Neural cell (in vitro differentiated cells): ENCODE measurements at regions not wholly inside any gene's neighbourhood (a gene's known extent, or its start where the extent isn't known, plus 50 kb on each side); places are given as distances from the start of the nearest gene placed in this dataset.

Experiments used
- H2AFZ ChIP-seq: fragments of 200-600, 300-800 bp; sonication (generic), shearing (Covaris generic); 2 replicates; pipeline ENCODE4 v1.6.0; 2014; ENCODE audit warnings: low read depth, mild to moderate bottlenecking, antibody characterized with exemption, low read length, moderate library complexity
- H3F3A ChIP-seq: fragments of 200-600 bp; shearing (Covaris generic); 2 replicates; pipeline ENCODE4 v1.6.1; 2016; ENCODE audit warnings: mild to moderate bottlenecking, moderate library complexity, mixed read lengths, antibody characterized with exemption, low read length; ENCODE audit not compliant: insufficient read depth, poor library complexity, severe bottlenecking
- H3K27ac ChIP-seq: fragments of 200-600, 300-800 bp; sonication (generic), shearing (Covaris generic); 2 replicates; pipeline ENCODE4 v1.5.1; 2014; ENCODE audit warnings: mild to moderate bottlenecking, low read length, moderate library complexity
- H3K27me3 ChIP-seq: fragments of 300-800, 200-600 bp; sonication (generic), shearing (Covaris generic); 2 replicates; pipeline ENCODE4 v1.6.0; 2014; ENCODE audit warnings: mild to moderate bottlenecking, low read depth, low read length, moderate library complexity; ENCODE audit not compliant: insufficient read depth
- H3K36me3 ChIP-seq: fragments of 300-800, 200-600 bp; sonication (generic), shearing (Covaris generic); 2 replicates; pipeline ENCODE4 v1.5.1; 2014; ENCODE audit warnings: mild to moderate bottlenecking, antibody characterized with exemption, low read length, moderate library complexity; ENCODE audit not compliant: insufficient read depth
- H3K4me2 ChIP-seq: fragments of 300-800, 200-600 bp; sonication (generic), shearing (Covaris generic); 2 replicates; pipeline ENCODE4 v1.6.0; 2014; ENCODE audit warnings: mild to moderate bottlenecking, low read length
- H3K4me3 ChIP-seq: fragments of 300-800, 200-600 bp; sonication (generic), shearing (Covaris generic); 2 replicates; pipeline ENCODE4 v1.5.1; 2014; ENCODE audit warnings: mild to moderate bottlenecking, low read length, moderate library complexity
- H3K79me2 ChIP-seq: fragments of 200-600 bp; shearing (Covaris generic); replicated peaks from 2 replicates; pipeline ENCODE4 v1.6.0; 2014; ENCODE audit warnings: mild to moderate bottlenecking, low read length, moderate library complexity; ENCODE audit not compliant: insufficient read depth
- H3K9ac ChIP-seq: fragments of 300-800, 200-600 bp; sonication (generic), shearing (Covaris generic); 2 replicates; pipeline ENCODE4 v1.6.1; 2016; ENCODE audit warnings: mild to moderate bottlenecking, low read length, mixed read lengths
- H3K9me2 ChIP-seq: fragments of 200-600 bp; shearing (Covaris generic); 2 replicates; pipeline ENCODE4 v1.6.1; 2016; ENCODE audit warnings: mild to moderate bottlenecking, low read length, mixed read lengths; ENCODE audit not compliant: insufficient read depth
- H3K9me3 ChIP-seq: fragments of 200-600, 300-800 bp; sonication (generic), shearing (Covaris generic); 2 replicates; pipeline ENCODE4 v1.6.1; 2016; ENCODE audit warnings: mild to moderate bottlenecking, mixed run types, low read length, moderate library complexity, mixed read lengths
- H4K20me1 ChIP-seq: fragments of 200-600 bp; shearing (Covaris generic); 2 replicates; pipeline ENCODE4 v1.6.1; 2016; ENCODE audit warnings: mild to moderate bottlenecking, mixed run types; ENCODE audit not compliant: insufficient read depth
- EP300 ChIP-seq: fragments of 450-650 bp; conservative IDR thresholded peaks from 2 replicates; pipeline ENCODE4 v1.6.1; 2014; ENCODE audit warnings: antibody characterized with exemption, mild to moderate bottlenecking, moderate library complexity; ENCODE audit not compliant: poor library complexity, severe bottlenecking
- EZH2 ChIP-seq: fragments of 200-600, 300-800 bp; shearing (Covaris generic), sonication (generic); IDR thresholded peaks from 2 replicates; pipeline ENCODE4 v1.6.1; 2014; ENCODE audit warnings: antibody characterized with exemption, low read length, borderline replicate concordance, mild to moderate bottlenecking; ENCODE audit not compliant: insufficient read depth, poor library complexity, severe bottlenecking
- MXI1 ChIP-seq: fragments of 450-650 bp; conservative IDR thresholded peaks from 2 replicates; pipeline ENCODE4 v1.6.1; 2014; ENCODE audit warnings: antibody characterized with exemption, mild to moderate bottlenecking; ENCODE audit not compliant: poor library complexity, severe bottlenecking
- POLR2AphosphoS5 ChIP-seq: IDR thresholded peaks from 2 replicates; pipeline ENCODE4 v1.6.1; 2012
- RAD21 ChIP-seq: fragments of 450-650 bp; conservative IDR thresholded peaks from 2 replicates; pipeline ENCODE4 v1.6.1; 2014; ENCODE audit warnings: antibody characterized with exemption, mild to moderate bottlenecking, moderate library complexity
- SMC3 ChIP-seq: fragments of 450-650 bp; conservative IDR thresholded peaks from 2 replicates; pipeline ENCODE4 v1.6.1; 2014; ENCODE audit warnings: antibody characterized with exemption, mild to moderate bottlenecking, moderate library complexity; ENCODE audit not compliant: poor library complexity
- TAF1 ChIP-seq: IDR thresholded peaks from 2 replicates; pipeline ENCODE4 v1.6.1; 2012; ENCODE audit warnings: low read depth
- TF ChIP-seq, protein P1 (sequence below): IDR thresholded peaks from 2 replicates; pipeline ENCODE4 v1.6.1; 2012; ENCODE audit warnings: borderline replicate concordance
- TF ChIP-seq, protein P2 (sequence below): fragments of 450-650 bp; IDR thresholded peaks from 2 replicates; pipeline ENCODE4 v1.5.1; 2014; ENCODE audit warnings: antibody characterized with exemption, mild to moderate bottlenecking, moderate library complexity; ENCODE audit not compliant: poor library complexity, severe bottlenecking

- Histone ChIP-seq H3K9me3 (no peaks in the 10 kb centered on the region), H4K20me1 (no peaks in the 10 kb centered on the region), H3K4me2 (no peak overlapping the region), H3K36me3 (no peaks in the 10 kb centered on the region), H3K9ac (no peak overlapping the region), H3K27ac (no peak overlapping the region), H3K79me2 (no peaks in the 10 kb centered on the region), H3K4me3 (no peak overlapping the region), H3K27me3 (no peaks in the 10 kb centered on the region), H2AFZ (no peak overlapping the region), H3F3A (no peaks in the 10 kb centered on the region), H3K9me2 (no peaks in the 10 kb centered on the region)
- TF ChIP-seq TAF1 (no peak), EP300 (no peak), MXI1 (no peak), POLR2AphosphoS5 (no peak), SMC3 (no peak)
Observed at GRCh38 chr16:86827521-86827920, 249.2 kb downstream of the FOXL1 start.

DNA sequence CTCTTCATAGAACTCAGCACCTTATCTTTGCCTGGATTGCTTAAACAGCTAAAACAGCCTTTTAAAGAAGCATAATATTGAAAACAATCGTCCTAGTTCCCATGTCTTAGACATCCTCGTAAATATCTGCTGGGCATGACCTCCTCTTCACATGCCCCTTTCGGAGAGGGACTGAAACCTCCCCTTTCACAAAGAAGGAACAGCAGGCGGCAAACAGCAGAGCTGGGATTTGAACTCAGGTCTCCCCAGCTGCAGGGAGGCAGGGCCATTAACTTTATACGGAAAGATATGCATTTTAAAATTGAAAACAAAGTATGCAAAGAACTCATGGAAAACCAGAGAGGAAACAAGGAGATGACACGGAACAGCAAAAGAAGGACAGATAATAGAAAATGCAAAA is 249.9 kb downstream of the FOXL1 start:
- Histone ChIP-seq H3K9me2 (no peaks in the 10 kb centered on the region), H3K36me3 (no peaks in the 10 kb centered on the region), H3K79me2 (no peaks in the 10 kb centered on the region), H3K27me3 (no peaks in the 10 kb centered on the region), H3K9ac (no peak overlapping the region), H4K20me1 (no peaks in the 10 kb centered on the region), H3K9me3 (no peaks in the 10 kb centered on the region), H3F3A (no peaks in the 10 kb centered on the region), H3K4me2 (no peak overlapping the region), H3K27ac (no peak overlapping the region), H3K4me3 (no peak overlapping the region), H2AFZ (no peak overlapping the region)
- TF ChIP-seq EP300 (no peak), EZH2 (no peak), TAF1 (no peak), POLR2AphosphoS5 (no peak), SMC3 (no peak), MXI1 (no peak), RAD21 (no peak)
- TF ChIP-seq, protein P1, sequence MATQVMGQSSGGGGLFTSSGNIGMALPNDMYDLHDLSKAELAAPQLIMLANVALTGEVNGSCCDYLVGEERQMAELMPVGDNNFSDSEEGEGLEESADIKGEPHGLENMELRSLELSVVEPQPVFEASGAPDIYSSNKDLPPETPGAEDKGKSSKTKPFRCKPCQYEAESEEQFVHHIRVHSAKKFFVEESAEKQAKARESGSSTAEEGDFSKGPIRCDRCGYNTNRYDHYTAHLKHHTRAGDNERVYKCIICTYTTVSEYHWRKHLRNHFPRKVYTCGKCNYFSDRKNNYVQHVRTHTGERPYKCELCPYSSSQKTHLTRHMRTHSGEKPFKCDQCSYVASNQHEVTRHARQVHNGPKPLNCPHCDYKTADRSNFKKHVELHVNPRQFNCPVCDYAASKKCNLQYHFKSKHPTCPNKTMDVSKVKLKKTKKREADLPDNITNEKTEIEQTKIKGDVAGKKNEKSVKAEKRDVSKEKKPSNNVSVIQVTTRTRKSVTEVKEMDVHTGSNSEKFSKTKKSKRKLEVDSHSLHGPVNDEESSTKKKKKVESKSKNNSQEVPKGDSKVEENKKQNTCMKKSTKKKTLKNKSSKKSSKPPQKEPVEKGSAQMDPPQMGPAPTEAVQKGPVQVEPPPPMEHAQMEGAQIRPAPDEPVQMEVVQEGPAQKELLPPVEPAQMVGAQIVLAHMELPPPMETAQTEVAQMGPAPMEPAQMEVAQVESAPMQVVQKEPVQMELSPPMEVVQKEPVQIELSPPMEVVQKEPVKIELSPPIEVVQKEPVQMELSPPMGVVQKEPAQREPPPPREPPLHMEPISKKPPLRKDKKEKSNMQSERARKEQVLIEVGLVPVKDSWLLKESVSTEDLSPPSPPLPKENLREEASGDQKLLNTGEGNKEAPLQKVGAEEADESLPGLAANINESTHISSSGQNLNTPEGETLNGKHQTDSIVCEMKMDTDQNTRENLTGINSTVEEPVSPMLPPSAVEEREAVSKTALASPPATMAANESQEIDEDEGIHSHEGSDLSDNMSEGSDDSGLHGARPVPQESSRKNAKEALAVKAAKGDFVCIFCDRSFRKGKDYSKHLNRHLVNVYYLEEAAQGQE: no peak
- TF ChIP-seq, protein P2, sequence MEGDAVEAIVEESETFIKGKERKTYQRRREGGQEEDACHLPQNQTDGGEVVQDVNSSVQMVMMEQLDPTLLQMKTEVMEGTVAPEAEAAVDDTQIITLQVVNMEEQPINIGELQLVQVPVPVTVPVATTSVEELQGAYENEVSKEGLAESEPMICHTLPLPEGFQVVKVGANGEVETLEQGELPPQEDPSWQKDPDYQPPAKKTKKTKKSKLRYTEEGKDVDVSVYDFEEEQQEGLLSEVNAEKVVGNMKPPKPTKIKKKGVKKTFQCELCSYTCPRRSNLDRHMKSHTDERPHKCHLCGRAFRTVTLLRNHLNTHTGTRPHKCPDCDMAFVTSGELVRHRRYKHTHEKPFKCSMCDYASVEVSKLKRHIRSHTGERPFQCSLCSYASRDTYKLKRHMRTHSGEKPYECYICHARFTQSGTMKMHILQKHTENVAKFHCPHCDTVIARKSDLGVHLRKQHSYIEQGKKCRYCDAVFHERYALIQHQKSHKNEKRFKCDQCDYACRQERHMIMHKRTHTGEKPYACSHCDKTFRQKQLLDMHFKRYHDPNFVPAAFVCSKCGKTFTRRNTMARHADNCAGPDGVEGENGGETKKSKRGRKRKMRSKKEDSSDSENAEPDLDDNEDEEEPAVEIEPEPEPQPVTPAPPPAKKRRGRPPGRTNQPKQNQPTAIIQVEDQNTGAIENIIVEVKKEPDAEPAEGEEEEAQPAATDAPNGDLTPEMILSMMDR: no peak

DNA sequence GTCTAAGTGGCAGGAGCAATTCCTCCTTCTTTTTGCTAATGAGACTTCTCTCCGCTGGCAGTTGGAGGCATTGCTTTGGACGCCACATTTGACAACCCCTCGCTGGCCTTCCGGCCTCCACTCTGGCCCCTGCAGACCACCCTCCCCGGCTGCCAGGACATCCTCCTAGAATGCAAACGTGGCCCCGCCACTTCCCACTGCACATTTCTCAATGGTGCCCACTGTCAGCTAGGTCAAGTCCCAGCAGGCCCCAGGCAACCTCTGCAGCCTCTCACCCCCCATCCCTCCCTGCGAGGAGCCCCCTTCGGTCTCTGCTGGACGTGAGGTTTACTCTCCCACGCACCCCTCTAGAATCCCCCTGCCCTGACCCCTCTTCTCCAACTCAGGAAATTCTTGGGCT is 250.3 kb downstream of the FOXL1 start:
- no peaks in the 10 kb centered on the region for H3F3A ChIP-seq
- H3K79me2 ChIP-seq: no peaks in the 10 kb centered on the region
- no peak overlapping the region for H3K9ac ChIP-seq
- H3K27me3 ChIP-seq: no peaks in the 10 kb centered on the region
- TF ChIP-seq RAD21 (no peak), TAF1 (no peak), EP300 (no peak), POLR2AphosphoS5 (no peak), MXI1 (no peak), SMC3 (no peak), EZH2 (no peak)
- TF ChIP-seq, protein P2: no peak
- TF ChIP-seq, protein P1: no peak
- no peaks in the 10 kb centered on the region for H4K20me1 ChIP-seq
- no peaks in the 10 kb centered on the region for H3K36me3 ChIP-seq
- no peaks in the 10 kb centered on the region for H3K9me2 ChIP-seq
- H3K4me2 ChIP-seq: no peak overlapping the region
- no peaks in the 10 kb centered on the region for H3K9me3 ChIP-seq
- no peak overlapping the region for H3K27ac ChIP-seq
- H3K4me3 ChIP-seq: no peak overlapping the region
- H2AFZ ChIP-seq: no peak overlapping the region
